GM18951 (cell line): ENCODE measurements at regions not wholly inside any gene's neighbourhood (a gene's known extent, or its start where the extent isn't known, plus 50 kb on each side); places are given as distances from the start of the nearest gene placed in this dataset.
"Not testable (repeated sequence)": the region's sequence is repeated elsewhere in the genome, so short reads cannot be mapped to it uniquely, and the experiment has no call there.

Experiments
- POLR2A ChIP-seq: IDR thresholded peaks from 4 replicates; pipeline ENCODE4 v1.6.1; 2011; ENCODE audit warnings: mild to moderate bottlenecking; ENCODE audit not compliant: insufficient read length, insufficient read depth; ENCODE audit errors: extremely low read depth
- in situ Hi-C: fragments of 300-500 bp; cut with MboI; formaldehyde crosslinking; loops from one replicate; pipeline ENCODE4 v1.12.0; 2022; ENCODE audit warnings: low sequenced_read_pairs, mixed read lengths, inconsistent platforms; ENCODE audit not compliant: unreplicated experiment

- in situ Hi-C loops = no loop called here
- no peak for TF ChIP-seq POLR2A
These were observed 196.6 kb downstream of the ASB9 start for GRCh38 chrX:15073313-15073712.

- no peak for TF ChIP-seq POLR2A
- in situ Hi-C loops = no loop called here
These were observed 197.0 kb downstream of the ASB9 start for GRCh38 chrX:15072880-15073279.

- no peak for TF ChIP-seq POLR2A
- in situ Hi-C loops = no loop called here
These were observed 197.6 kb downstream of the ASB9 start for GRCh38 chrX:15072259-15072658.

GRCh38 chrX:15059474-15059873 lies 186.3 kb downstream of the MOSPD2 start:
- TF ChIP-seq POLR2A = no peak
- in situ Hi-C loops = no loop called here

GRCh38 chrX:15056044-15056443 lies 182.8 kb downstream of the MOSPD2 start:
- no peak for TF ChIP-seq POLR2A
- in situ Hi-C loops = no loop called here

- TF ChIP-seq POLR2A = no peak
- in situ Hi-C loops = no loop called here
These were observed 182.1 kb downstream of the MOSPD2 start for GRCh38 chrX:15055146-15055930.

GRCh38 chrX:15050395-15050794 lies 177.2 kb downstream of the MOSPD2 start:
- TF ChIP-seq POLR2A = no peak
- in situ Hi-C loops = no loop called here

- in situ Hi-C loops = no loop called here
- no peak for TF ChIP-seq POLR2A
These were observed 170.3 kb downstream of the MOSPD2 start for GRCh38 chrX:15043538-15043937.

- no peak for TF ChIP-seq POLR2A
- in situ Hi-C loops = no loop called here
These were observed 160.7 kb downstream of the MOSPD2 start for GRCh38 chrX:15033917-15034316.

GRCh38 chrX:15017491-15017890 lies 144.3 kb downstream of the MOSPD2 start:
- no peak for TF ChIP-seq POLR2A
- in situ Hi-C loops = no loop called here

GRCh38 chrX:15016051-15016450 lies 142.8 kb downstream of the MOSPD2 start:
- TF ChIP-seq POLR2A = no peak
- in situ Hi-C loops = no loop called here

GRCh38 chrX:15014281-15014680 lies 141.1 kb downstream of the MOSPD2 start:
- no peak for TF ChIP-seq POLR2A
- in situ Hi-C loops = no loop called here

GRCh38 chrX:15013461-15013860 lies 140.2 kb downstream of the MOSPD2 start:
- no peak for TF ChIP-seq POLR2A
- in situ Hi-C loops = no loop called here

- no peak for TF ChIP-seq POLR2A
- in situ Hi-C loops = no loop called here
These were observed 124.0 kb downstream of the MOSPD2 start for GRCh38 chrX:14997271-14997670.

GRCh38 chrX:14984425-14984824 lies 111.2 kb downstream of the MOSPD2 start:
- in situ Hi-C loops = not testable (repeated sequence)
